Stomach smooth muscle (tissue), 2 donors: ENCODE measurements at regions not wholly inside any gene's neighbourhood (a gene's known extent, or its start where the extent isn't known, plus 50 kb on each side); places are given as distances from the start of the nearest gene placed in this dataset.

Source experiments
- H3K27ac ChIP-seq: one replicate; pipeline ENCODE4 v1.7.0; 2013; ENCODE audit warnings: mild to moderate bottlenecking, low read length, inconsistent platforms
- H3K27me3 ChIP-seq, 2 donors: one replicate each; pipeline ENCODE4 v1.7.0; 2013; ENCODE audit warnings: low read length in 2 of 2; ENCODE audit not compliant: insufficient read depth in 2 of 2, control insufficient read depth in 1 of 2
- H3K36me3 ChIP-seq, 2 donors: one replicate each; pipeline ENCODE4 v1.7.0; 2013; ENCODE audit warnings: low read length in 2 of 2; ENCODE audit not compliant: control insufficient read depth in 2 of 2, insufficient read depth in 2 of 2
- H3K4me1 ChIP-seq: one replicate; pipeline ENCODE4 v1.7.0; 2013; ENCODE audit warnings: low read length; ENCODE audit not compliant: control insufficient read depth, insufficient read depth
- H3K4me3 ChIP-seq, 2 donors: one replicate each; pipeline ENCODE4 v1.7.0; 2013; ENCODE audit warnings: low read length in 2 of 2
- H3K9ac ChIP-seq, 2 donors: one replicate each; pipeline ENCODE4 v1.7.0; 2013; ENCODE audit warnings: low read length in 2 of 2, mild to moderate bottlenecking in 1 of 2
- H3K9me3 ChIP-seq, 2 donors: one replicate each; pipeline ENCODE4 v1.7.0; 2013; ENCODE audit warnings: low read length in 2 of 2; ENCODE audit not compliant: control insufficient read depth in 2 of 2
- donor health status: healthy.
- donor health status: Pancreatic carcinoma.

DNA sequence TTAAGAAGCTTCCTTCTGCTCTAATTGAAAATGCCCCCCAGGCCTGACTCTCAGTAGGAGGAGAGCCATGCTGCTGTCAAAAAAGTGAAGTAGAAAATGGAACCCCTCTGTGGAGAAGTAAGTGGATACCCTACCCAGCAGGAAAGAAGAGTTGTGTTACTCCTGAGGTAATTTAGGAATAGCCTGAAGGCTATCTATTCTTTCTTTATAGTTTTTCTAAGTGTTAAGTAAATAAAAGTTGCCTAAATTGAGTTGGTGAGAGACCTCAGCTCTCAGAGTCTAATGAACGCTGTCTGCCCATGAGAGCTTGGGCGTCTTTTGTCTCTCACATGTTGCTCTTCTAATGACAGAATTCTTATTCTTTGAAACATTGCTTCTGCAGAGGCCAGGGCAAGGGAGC lies 116.2 kb downstream of the NSUN3 start:
- Histone ChIP-seq H3K9ac (no peak overlapping the region), H3K36me3 (no peaks in the 10 kb centered on the region), H3K9me3 (no peaks in the 10 kb centered on the region), H3K4me1 (no peaks in the 10 kb centered on the region), H3K4me3 (no peak overlapping the region), H3K27ac (no peak overlapping the region), H3K27me3 (no peaks in the 10 kb centered on the region)

- H3K4me3 ChIP-seq, result no peak overlapping the region
- no peak overlapping the region for H3K27ac ChIP-seq
- no peaks in the 10 kb centered on the region for H3K36me3 ChIP-seq
- no peaks in the 10 kb centered on the region for H3K4me1 ChIP-seq
- no peaks in the 10 kb centered on the region for H3K27me3 ChIP-seq
- H3K9ac ChIP-seq, result no peak overlapping the region
- H3K9me3 ChIP-seq, result no peaks in the 10 kb centered on the region
Observed at GRCh38 chr3:94183551-94183950, 120.7 kb downstream of the NSUN3 start.

DNA sequence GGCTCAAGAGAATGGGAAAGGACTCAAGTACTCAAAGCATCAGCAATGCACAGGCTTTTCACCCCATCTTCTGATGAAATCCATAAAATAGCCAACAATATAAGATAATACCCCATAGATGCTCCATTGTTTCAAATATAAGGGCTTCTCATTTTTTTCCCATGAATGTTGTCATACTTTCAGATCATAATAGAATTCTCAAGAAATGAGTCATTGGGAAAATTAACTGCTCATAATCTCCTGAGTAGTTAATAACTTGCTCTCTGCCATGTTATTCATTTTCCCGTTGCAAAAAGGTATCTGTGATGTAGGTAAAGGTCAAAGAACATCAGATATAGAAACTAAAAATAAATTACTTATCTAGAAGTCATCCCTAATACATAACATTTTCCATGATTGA lies 121.9 kb downstream of the NSUN3 start:
- Histone ChIP-seq H3K9ac (no peak overlapping the region), H3K4me3 (no peak overlapping the region), H3K36me3 (no peaks in the 10 kb centered on the region), H3K9me3 (no peaks in the 10 kb centered on the region), H3K4me1 (no peaks in the 10 kb centered on the region), H3K27me3 (no peaks in the 10 kb centered on the region), H3K27ac (no peak overlapping the region)

GRCh38 chr3:94185753-94186152 lies 122.9 kb downstream of the NSUN3 start:
- Histone ChIP-seq H3K4me1 (no peaks in the 10 kb centered on the region), H3K36me3 (no peaks in the 10 kb centered on the region), H3K27ac (no peak overlapping the region), H3K9ac (no peak overlapping the region), H3K27me3 (no peaks in the 10 kb centered on the region), H3K9me3 (no peaks in the 10 kb centered on the region), H3K4me3 (no peak overlapping the region)

DNA sequence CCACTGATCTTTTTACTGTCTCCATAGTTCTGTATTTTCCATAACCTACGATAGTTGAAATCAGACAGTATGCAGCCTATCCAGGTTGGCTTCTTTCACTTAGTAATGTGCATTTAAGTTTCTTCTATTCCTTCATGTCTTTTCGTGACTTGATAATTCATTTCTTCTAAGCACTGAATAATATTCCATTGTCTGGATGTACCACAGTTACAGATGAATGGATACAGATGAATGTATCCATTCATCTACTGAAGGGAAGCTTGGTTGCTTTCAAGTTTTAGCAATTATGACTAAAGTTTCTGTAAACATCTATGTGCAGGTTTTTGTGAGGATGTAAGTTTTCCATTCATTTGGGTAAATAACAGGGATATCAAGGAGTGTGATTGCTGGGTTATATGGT lies 124.8 kb downstream of the NSUN3 start:
- Histone ChIP-seq H3K4me1 (no peaks in the 10 kb centered on the region), H3K36me3 (no peaks in the 10 kb centered on the region), H3K27me3 (no peaks in the 10 kb centered on the region), H3K27ac (no peak overlapping the region), H3K9me3 (no peaks in the 10 kb centered on the region), H3K4me3 (no peak overlapping the region), H3K9ac (no peak overlapping the region)

DNA sequence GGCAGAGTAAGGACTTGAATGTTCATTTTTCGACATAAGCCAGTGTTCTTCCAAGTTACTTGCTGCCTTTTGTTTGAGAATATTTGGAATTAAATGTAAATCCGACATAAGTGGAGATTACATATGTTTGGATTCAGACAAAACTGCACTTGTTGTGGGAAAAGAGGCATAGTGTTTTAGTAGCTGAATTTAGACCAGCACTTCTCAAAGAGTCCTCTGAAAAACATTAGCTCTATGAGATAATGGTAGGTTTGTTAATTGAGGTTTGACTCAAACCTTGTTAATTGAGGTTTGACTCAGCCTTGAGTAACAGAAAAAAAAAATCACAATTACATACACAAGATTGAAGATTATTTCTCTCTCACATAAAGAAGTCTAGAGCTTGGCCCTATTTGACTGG lies 132.5 kb downstream of the NSUN3 start:
- no peak overlapping the region for H3K4me3 ChIP-seq
- no peaks in the 10 kb centered on the region for H3K9me3 ChIP-seq

DNA sequence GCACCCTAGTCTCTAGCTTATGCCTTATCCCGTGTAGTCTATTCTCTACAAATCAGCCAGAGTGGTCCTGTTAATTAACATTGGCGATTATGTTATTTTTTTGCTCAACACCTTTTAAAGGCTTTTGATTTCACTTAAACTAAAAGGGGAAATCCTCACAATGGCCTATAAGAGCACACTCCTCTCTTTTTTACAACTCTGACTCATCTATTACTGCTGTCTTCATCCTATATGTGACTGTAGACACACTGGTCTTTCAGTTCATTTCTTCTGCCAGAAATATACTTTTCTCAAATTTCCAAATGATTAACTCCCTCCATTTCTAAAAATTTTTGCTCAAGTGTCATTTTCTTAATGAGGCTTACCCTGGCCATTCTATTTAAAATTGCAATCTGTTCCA lies 143.4 kb downstream of the NSUN3 start:
- Histone ChIP-seq H3K9ac (no peak overlapping the region), H3K4me3 (no peak overlapping the region), H3K4me1 (no peaks in the 10 kb centered on the region), H3K27ac (no peak overlapping the region), H3K27me3 (no peaks in the 10 kb centered on the region), H3K36me3 (no peaks in the 10 kb centered on the region), H3K9me3 (no peaks in the 10 kb centered on the region)

More for the DNA sequence above, 132.5 kb downstream of the NSUN3 start:
- Histone ChIP-seq H3K27ac (no peak overlapping the region), H3K4me1 (no peaks in the 10 kb centered on the region), H3K36me3 (no peaks in the 10 kb centered on the region), H3K27me3 (no peaks in the 10 kb centered on the region), H3K9ac (no peak overlapping the region)

DNA sequence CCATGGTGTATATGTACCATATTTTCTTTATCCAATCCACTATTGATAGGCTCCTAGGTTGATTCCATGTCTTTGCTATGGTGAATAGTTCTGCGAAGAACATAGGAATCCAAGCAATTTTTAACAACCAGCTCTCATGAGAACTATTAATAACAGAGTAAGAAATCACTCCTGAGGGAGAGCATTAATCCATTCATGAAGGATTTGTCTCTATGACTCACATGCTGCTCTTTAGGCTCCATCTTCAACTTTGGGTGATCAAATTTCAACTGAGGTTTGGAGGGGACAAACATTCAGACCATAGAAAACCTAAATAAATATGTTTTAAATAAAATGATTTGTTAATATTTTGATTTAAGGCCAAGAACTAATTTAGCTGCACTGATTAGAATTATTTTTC lies 147.4 kb downstream of the NSUN3 start:
- H3K9ac ChIP-seq, result no peak overlapping the region
- no peak overlapping the region for H3K27ac ChIP-seq
- no peak overlapping the region for H3K4me3 ChIP-seq
- no peaks in the 10 kb centered on the region for H3K4me1 ChIP-seq
- no peaks in the 10 kb centered on the region for H3K36me3 ChIP-seq
- no peaks in the 10 kb centered on the region for H3K9me3 ChIP-seq
- H3K27me3 ChIP-seq, result no peaks in the 10 kb centered on the region

GRCh38 chr3:94217406-94217805 lies 154.5 kb downstream of the NSUN3 start:
- Histone ChIP-seq H3K36me3 (no peaks in the 10 kb centered on the region), H3K9ac (no peak overlapping the region), H3K4me3 (no peak overlapping the region), H3K27me3 (no peaks in the 10 kb centered on the region), H3K9me3 (no peaks in the 10 kb centered on the region), H3K4me1 (no peaks in the 10 kb centered on the region), H3K27ac (no peak overlapping the region)

GRCh38 chr3:94220426-94220825 lies 157.6 kb downstream of the NSUN3 start:
- no peaks in the 10 kb centered on the region for H3K4me1 ChIP-seq
- H3K9me3 ChIP-seq, result no peaks in the 10 kb centered on the region
- H3K27me3 ChIP-seq, result no peaks in the 10 kb centered on the region
- H3K27ac ChIP-seq, result no peak overlapping the region
- no peak overlapping the region for H3K9ac ChIP-seq
- no peak overlapping the region for H3K4me3 ChIP-seq
- H3K36me3 ChIP-seq, result no peaks in the 10 kb centered on the region

DNA sequence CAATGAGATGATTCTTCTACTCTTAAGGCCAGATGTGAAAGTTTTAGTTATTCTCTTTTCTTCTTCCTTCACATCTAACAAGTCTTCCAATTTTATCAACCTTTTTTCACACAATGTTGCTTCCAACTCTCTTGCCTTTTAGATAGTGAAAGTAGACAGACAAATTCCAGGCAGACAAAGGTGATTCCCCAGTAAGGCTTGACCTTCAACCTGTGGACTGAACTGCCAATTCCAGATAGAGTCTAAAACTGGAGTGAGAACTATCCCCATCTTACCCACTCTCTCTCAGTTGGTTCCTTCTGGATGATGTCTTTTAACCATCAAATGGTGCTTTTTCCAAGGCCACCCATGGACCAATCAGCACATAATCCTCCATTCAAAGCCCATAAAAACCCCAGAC lies 159.0 kb downstream of the NSUN3 start:
- no peaks in the 10 kb centered on the region for H3K27me3 ChIP-seq
- no peaks in the 10 kb centered on the region for H3K4me1 ChIP-seq
- no peaks in the 10 kb centered on the region for H3K36me3 ChIP-seq
- no peak overlapping the region for H3K9ac ChIP-seq
- no peaks in the 10 kb centered on the region for H3K9me3 ChIP-seq
- no peak overlapping the region for H3K4me3 ChIP-seq
- H3K27ac ChIP-seq, result no peak overlapping the region
